GM12878 (cell line): ENCODE measurements at regions not wholly inside any gene's neighbourhood (a gene's known extent, or its start where the extent isn't known, plus 50 kb on each side); places are given as distances from the start of the nearest gene placed in this dataset.

Experiments used
- ATAC-seq: fragments of 200-7000 bp; cut with Tn5 transposase; 3 replicates; pipeline ENCODE4 v1.9.1; 2020; ENCODE audit warnings: mild to moderate bottlenecking, moderate library complexity
- BruUV-seq: library from RNA; stranded (reverse); fragments of 400-500 nt; replicated peaks from 2 replicates; lab custom pipeline; 2021; lab: Mats Ljungman, UMichigan
- CTCF ChIA-PET: fragments of 300-600 bp; sonication (Branson Sonifier 250); formaldehyde crosslinking; extraction: SDS; loops from one replicate; lab custom pipeline; 2021; ENCODE audit warnings: inconsistent platforms; lab: Yijun Ruan, JAX
- POLR2A ChIA-PET: fragments of 350-600 bp; formaldehyde crosslinking; extraction: SDS; loops from one replicate; lab custom pipeline; 2021; ENCODE audit warnings: inconsistent platforms; lab: Charles Lee
- RAD21 ChIA-PET: fragments of 300-600 bp; sonication (Branson Sonifier 250); formaldehyde crosslinking; loops from one replicate; lab custom pipeline; 2023; ENCODE audit warnings: antibody characterized with exemption; ENCODE audit not compliant: unreplicated experiment; lab: Charles Lee
- SMC1A ChIA-PET: fragments of 300-600 bp; sonication (Branson Sonifier 250); formaldehyde crosslinking; loops from one replicate; lab custom pipeline; 2023; ENCODE audit not compliant: unreplicated experiment, uncharacterized antibody; lab: Charles Lee
- DNase-seq: peaks from one replicate; pipeline ENCODE4 v3.0.0-alpha.2; 2011; ENCODE audit warnings: low read depth, low spot score
- FAIRE-seq: peaks from 3 replicates; lab custom pipeline; 2011; peaks lifted over from hg19 to GRCh38; lab: Jason Lieb, UNC
- H2AFZ ChIP-seq: 2 replicates; pipeline ENCODE4 v1.6.0; 2011; ENCODE audit warnings: low read depth, low read length, control low read depth; ENCODE audit not compliant: control insufficient read depth
- H3K27ac ChIP-seq: 2 replicates; pipeline ENCODE4 v1.5.1; 2011; ENCODE audit warnings: control low read depth; ENCODE audit not compliant: control insufficient read depth, insufficient read depth
- H3K27me3 ChIP-seq, 2 experiments: replicated peaks in 1 of 2; 2 replicates each; pipeline versions ENCODE4 v1.6.0 to v1.6.1; 2011; ENCODE audit warnings: low read length in 1 of 2; ENCODE audit not compliant: control insufficient read depth in 2 of 2, insufficient read depth in 2 of 2
- H3K36me3 ChIP-seq, 2 experiments: 2 replicates each; pipeline ENCODE4 v1.5.1; 2011; ENCODE audit warnings: low read length in 1 of 2; ENCODE audit not compliant: control insufficient read depth in 2 of 2, insufficient read depth in 2 of 2
- H3K4me1 ChIP-seq: 2 replicates; pipeline ENCODE4 v1.6.1; 2011; ENCODE audit warnings: mild to moderate bottlenecking, low read length, moderate library complexity, mixed read lengths; ENCODE audit not compliant: control insufficient read depth, insufficient read depth
- H3K4me2 ChIP-seq: 2 replicates; pipeline ENCODE4 v1.6.0; 2011; ENCODE audit warnings: control low read depth; ENCODE audit not compliant: control insufficient read depth, insufficient read depth
- H3K4me3 ChIP-seq: fragments of 200-600 bp; sonication (generic); 2 replicates; pipeline ENCODE4 v1.5.1; 2016
- H3K79me2 ChIP-seq: 2 replicates; pipeline ENCODE4 v1.6.0; 2011; ENCODE audit warnings: low read length; ENCODE audit not compliant: control insufficient read depth, insufficient read depth
- H3K9ac ChIP-seq: 2 replicates; pipeline ENCODE4 v1.8.0; 2011; ENCODE audit warnings: low read length, control low read depth, mixed read lengths; ENCODE audit not compliant: control insufficient read depth, insufficient read depth
- H3K9me3 ChIP-seq: replicated peaks from 3 replicates; pipeline ENCODE4 v1.5.1; 2011; ENCODE audit warnings: mild to moderate bottlenecking, low read length; ENCODE audit not compliant: control insufficient read depth, insufficient read depth
- H4K20me1 ChIP-seq: 2 replicates; pipeline ENCODE4 v1.6.0; 2011; ENCODE audit not compliant: control insufficient read depth, insufficient read depth
- CHD4 ChIP-seq: fragments of 200-600 bp; sonication (generic); IDR thresholded peaks from 2 replicates; pipeline ENCODE4 v1.6.1; 2016; ENCODE audit warnings: mild to moderate bottlenecking
- CREM ChIP-seq: IDR thresholded peaks from 2 replicates; pipeline ENCODE4 v1.6.1; 2014; ENCODE audit warnings: antibody characterized with exemption, low read depth
- CUX1 ChIP-seq: IDR thresholded peaks from 2 replicates; pipeline ENCODE4 v1.6.1; 2012; ENCODE audit warnings: improper control_type of control experiment, low read depth, low read length; ENCODE audit not compliant: insufficient replicate concordance
- DPF2 ChIP-seq: fragments of 450-650 bp; IDR thresholded peaks from 2 replicates; pipeline ENCODE4 v1.6.1; 2017; ENCODE audit warnings: mild to moderate bottlenecking
- E2F4 ChIP-seq: IDR thresholded peaks from 2 replicates; pipeline ENCODE4 v1.6.1; 2012; ENCODE audit warnings: low read depth, low read length, improper control_type of control experiment
- FOS ChIP-seq: IDR thresholded peaks from 3 replicates; pipeline ENCODE4 v1.6.1; 2011; ENCODE audit warnings: borderline replicate concordance; ENCODE audit not compliant: insufficient read length; ENCODE audit errors: extremely low read depth
- FOXK2 ChIP-seq: fragments of 450-650 bp; IDR thresholded peaks from 2 replicates; pipeline ENCODE4 v1.6.1; 2017; ENCODE audit warnings: mild to moderate bottlenecking, moderate library complexity
- HDAC2 ChIP-seq: fragments of 200-600 bp; sonication (generic); IDR thresholded peaks from 2 replicates; pipeline ENCODE4 v1.6.1; 2017
- IKZF2 ChIP-seq, 2 experiments: fragments of 450-650 bp; IDR thresholded peaks; 2 replicates each; pipeline ENCODE4 v1.6.1; 2017; ENCODE audit warnings: mild to moderate bottlenecking in 2 of 2, moderate library complexity in 2 of 2
- NFIC ChIP-seq: IDR thresholded peaks from 2 replicates; pipeline ENCODE4 v1.6.1; 2012; ENCODE audit warnings: low read depth, mild to moderate bottlenecking, inconsistent platforms, low read length, moderate library complexity
- PBX3 ChIP-seq: IDR thresholded peaks from 2 replicates; pipeline ENCODE4 v1.6.1; 2011; ENCODE audit warnings: mild to moderate bottlenecking, low read depth, low read length, moderate library complexity; ENCODE audit not compliant: insufficient replicate concordance
- RELA ChIP-seq: fragments of 450-650 bp; IDR thresholded peaks from 2 replicates; pipeline ENCODE4 v1.8.0; 2014; ENCODE audit warnings: borderline replicate concordance; ENCODE audit not compliant: partially characterized antibody
- RELB ChIP-seq: fragments of 450-650 bp; IDR thresholded peaks from 2 replicates; pipeline ENCODE4 v1.6.1; 2017; ENCODE audit warnings: low read depth, mild to moderate bottlenecking, moderate library complexity
- SKIL ChIP-seq: fragments of 450-650 bp; IDR thresholded peaks from 2 replicates; pipeline ENCODE4 v1.6.1; 2017; ENCODE audit warnings: mild to moderate bottlenecking, low read depth, inconsistent platforms; ENCODE audit not compliant: poor library complexity, severe bottlenecking
- SMARCA5 ChIP-seq: fragments of 450-650 bp; IDR thresholded peaks from 2 replicates; pipeline ENCODE4 v1.6.1; 2017; ENCODE audit warnings: mild to moderate bottlenecking
- in situ Hi-C: fragments of 300-500 bp; cut with MboI; formaldehyde crosslinking; loops from 9 replicates; pipeline ENCODE4 v1.14.3; 2018; ENCODE audit warnings: mixed read lengths
- intact Hi-C: fragments of 100-400 bp; cut with micrococcal nuclease; formaldehyde crosslinking; loops from one replicate; pipeline ENCODE4 v1.14.2; 2022; ENCODE audit not compliant: unreplicated experiment

GRCh38 chr4:176469546-176469945 is 149.8 kb downstream of the SPCS3 start:
- FAIRE-seq = no peak

More at GRCh38 chr4:176469546-176469945, 149.8 kb downstream of the SPCS3 start:
- in situ Hi-C loops (no loop called here), intact Hi-C loops (no loop called here)
- Histone ChIP-seq H3K27ac (no peak overlapping the region), H3K9me3 (no peaks in the 10 kb centered on the region; the same call in 2 of the 3 replicates), H3K79me2 (no peaks in the 10 kb centered on the region), H3K4me2 (no peak overlapping the region), H3K27me3 (no peaks in the 10 kb centered on the region), H3K4me1 (peaks cover 8% of the 10 kb centered on the region), H4K20me1 (no peaks in the 10 kb centered on the region), H3K9ac (no peak overlapping the region), H3K4me3 (no peak overlapping the region), H2AFZ (no peak overlapping the region), H3K36me3 (no peaks in the 10 kb centered on the region)
- no TSS peak for BruUV-seq
- DNase-seq (no peak), ATAC-seq (no peak)
- RAD21 ChIA-PET = no interaction called here
- SMC1A ChIA-PET = no interaction called here
- POLR2A ChIA-PET = no interaction called here
- CTCF ChIA-PET = interaction anchor here (0.7 kb wide), 1 partner anchor 22 kb away, joined by 3 read pairs; no protein-coding TSS in a partner anchor
- TF ChIP-seq FOS (no peak), FOXK2 (no peak), HDAC2 (no peak), NFIC (no peak), PBX3 (no peak), CHD4 (no peak), E2F4 (no peak), DPF2 (no peak), CREM (no peak), RELB (no peak), RELA (no peak), IKZF2 (IDR thresholded peaks at IDR 0.05) (no peak), SMARCA5 (no peak), SKIL (no peak), CUX1 (no peak)
